GM18507 (cell line): ENCODE measurements at regions not wholly inside any gene's neighbourhood (a gene's known extent, or its start where the extent isn't known, plus 50 kb on each side); places are given as distances from the start of the nearest gene placed in this dataset.

Source experiments
- DNase-seq: peaks from one replicate; pipeline ENCODE4 v3.0.0; 2011; ENCODE audit warnings: low read depth; ENCODE audit not compliant: insufficient read length; ENCODE audit errors: extremely low spot score
- FAIRE-seq: peaks from 2 replicates; lab custom pipeline; 2011; peaks lifted over from hg19 to GRCh38; lab: Jason Lieb, UNC

DNA sequence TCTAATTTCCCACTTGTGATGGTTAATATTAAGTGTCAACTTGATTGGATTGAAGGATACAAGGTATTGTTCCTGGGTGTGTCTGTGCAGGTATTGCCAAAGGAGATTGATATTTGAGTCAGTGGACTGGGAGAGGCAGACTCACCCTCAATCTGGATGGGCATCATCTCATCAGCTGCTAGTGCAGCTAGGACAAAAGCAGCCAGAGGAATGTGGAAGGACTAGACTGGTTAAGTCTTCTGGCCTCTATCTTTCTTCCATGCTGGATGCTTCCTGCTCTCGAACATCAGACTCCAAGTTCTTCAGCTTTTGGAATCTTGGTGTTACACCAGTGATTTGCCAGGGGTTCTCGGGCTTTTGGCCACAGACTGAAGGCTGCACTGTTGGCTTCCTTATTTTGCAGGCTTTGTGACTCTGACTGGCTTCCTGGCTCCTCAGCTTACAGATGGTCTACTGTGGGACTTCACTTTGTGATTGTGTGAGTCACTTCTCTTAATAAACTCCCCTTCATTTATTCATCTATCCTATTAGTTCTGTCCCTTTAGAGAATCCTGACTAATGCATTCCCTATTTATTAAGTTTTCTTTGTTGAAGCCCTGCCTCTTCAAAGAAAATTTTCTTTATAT is 1087.5 kb upstream of the NXPH2 start:
- DNase-seq (no peak), FAIRE-seq (no peak)

DNA sequence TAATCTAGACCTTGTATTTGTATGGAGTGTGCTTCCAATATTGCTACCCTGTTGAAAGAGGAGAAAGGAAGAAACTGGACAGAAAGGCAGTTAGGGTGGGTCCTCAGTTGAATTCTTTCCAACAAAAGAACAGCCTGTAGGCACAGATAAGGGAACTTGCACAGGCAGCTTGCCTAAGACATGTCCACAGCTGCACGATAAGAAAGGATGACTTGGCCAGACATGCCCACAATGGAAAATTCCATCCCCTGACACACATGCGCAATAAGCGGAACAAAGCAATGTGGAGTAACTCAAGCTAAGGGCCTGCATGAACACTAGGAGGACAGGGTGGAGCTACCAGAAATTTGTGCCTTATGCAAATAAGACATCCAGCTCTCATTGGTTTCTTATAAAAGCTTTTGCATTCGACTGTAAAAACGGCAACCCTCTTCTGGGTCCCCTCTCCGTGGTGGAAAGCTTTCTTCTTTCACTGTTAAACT is 1084.7 kb upstream of the NXPH2 start:
- no peak for FAIRE-seq
- no peak for DNase-seq

DNA sequence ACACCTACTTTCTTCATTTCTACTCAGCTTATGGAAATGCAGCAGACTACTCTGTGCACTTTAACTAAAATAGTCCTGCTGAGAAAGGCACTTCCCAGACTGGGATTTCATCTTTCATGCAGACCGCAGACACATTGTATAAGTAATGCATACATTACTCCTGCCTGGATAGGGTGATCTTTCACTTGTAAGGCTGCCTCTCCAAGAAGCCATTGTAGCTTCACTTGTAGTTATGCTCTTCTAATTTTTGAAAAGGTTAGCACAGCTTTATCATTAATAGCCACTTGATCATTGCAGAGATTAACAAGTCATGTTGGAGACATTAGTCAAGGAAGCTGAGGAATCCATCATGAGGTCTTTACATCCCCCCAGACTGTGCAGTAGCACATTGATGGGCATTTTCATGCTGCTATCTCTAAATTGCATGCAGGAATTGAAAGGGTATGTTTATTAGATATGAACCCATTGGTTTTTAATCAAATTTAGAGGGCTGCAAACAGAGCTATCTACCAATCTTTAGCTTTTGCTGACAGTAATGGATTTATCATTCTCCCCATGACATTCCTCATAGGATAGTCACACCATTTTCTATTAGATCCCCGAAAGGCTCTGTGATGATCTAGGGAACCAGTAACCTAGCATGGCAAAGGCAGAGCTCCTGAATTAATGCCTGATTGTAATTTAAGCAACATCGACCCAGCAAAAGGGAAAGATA is 1074.7 kb upstream of the NXPH2 start:
- FAIRE-seq (no peak), DNase-seq (no peak)

DNA sequence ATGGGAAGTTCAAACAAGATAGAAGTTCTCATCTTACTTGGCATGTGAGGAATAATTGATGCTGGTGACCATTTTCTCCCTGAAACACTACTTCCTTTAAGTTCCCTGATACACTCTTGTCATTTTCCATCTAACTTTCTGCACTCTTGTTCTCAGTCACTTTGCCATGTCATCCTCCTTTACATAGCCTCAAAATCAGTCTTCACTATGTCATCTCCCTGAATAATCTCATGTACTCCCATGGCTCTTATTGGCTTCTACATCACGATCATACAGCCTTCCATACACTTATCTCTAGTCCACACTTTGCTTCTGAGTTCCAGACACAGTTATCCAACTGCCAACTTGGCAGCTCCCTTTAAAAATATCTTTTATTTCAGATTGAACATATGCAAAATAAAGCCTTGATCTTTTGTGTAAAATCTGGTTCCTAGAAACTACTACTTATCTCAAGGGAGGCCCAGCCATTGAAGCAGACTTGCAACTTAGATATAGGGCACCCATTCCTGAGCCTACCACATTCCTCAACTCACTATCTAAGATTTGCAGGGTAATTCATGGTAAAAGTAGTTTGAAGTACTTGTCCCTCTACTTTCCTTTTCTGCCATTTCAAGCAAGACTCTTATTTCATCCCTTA is 1070.2 kb upstream of the NXPH2 start:
- DNase-seq (no peak), FAIRE-seq (no peak)

DNA sequence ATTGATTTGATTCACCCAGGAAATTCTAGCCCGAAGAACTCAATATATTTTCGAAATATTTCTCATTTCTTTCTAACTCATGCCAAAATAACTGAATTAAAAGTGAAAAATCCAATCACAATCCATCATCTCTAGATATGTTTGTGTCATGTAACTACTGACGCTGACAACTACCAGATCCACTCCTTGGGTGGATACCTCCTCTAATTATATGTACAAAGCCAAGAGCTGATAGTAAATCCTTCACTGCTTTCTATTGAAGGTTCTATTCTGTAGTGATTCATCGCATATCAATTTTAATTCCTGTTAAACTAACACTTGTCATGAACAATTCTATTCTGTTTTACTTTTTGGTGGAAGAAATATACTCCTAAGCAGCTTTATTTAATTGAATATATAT is 1056.6 kb upstream of the NXPH2 start:
- FAIRE-seq (no peak), DNase-seq (no peak)

DNA sequence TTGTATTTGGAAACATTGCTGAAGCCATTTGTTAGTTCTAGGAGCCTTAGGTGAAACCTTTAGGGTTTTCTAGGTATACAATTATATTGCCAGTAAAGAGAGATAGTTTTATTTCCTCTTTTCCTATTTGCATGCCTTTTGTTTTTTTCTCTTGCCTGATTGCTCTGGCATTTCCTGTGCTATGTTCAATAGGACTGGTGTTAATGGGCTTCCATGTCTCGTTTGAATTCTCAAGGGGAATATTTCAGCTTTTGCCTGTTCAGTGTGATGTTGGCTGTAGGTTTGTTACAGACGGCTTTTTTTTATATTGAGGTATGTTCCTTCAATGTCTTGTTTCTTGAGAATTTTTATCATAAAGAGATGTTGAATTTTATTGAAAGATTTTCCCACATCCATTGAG is 1054.9 kb upstream of the NXPH2 start:
- DNase-seq (no peak), FAIRE-seq (no peak)

DNA sequence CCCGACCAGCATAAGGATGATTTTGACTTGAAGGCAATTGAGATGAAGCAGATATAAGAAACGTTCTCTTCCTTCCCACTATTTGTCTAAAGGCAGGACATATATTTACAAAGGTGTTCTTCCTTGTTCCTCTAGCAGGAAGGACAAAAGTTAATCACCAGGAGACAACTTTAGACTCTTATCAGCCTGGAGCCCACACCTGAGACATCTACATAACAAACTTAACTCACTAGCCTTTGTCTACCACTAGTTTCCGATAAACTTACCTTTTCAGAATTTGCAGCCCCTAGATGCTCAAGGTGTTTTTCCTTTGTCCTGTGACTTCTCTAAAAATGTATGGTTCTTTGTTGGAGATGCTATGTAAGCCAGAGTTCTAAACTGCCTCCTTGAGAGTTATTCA is 1047.8 kb upstream of the NXPH2 start:
- no peak for FAIRE-seq
- no peak for DNase-seq

DNA sequence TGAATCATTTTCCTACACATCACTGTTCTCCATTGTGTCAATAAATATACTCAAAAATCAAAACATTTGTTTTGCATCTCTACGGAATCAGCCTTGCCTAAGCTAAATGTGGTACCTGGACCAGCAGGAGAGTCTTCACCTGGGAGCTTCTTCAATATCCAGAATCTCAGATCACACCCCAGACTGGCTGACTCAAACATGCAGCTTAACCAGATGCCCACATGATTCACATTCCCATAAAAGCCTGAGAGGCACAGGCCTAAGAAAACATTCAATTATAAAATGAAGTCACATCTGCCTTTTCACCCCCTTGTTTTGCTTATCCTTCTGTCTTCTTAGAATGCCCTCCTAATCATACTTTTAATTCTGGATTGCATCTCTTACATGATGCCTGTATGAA is 1045.5 kb upstream of the NXPH2 start:
- DNase-seq (no peak), FAIRE-seq (no peak)

DNA sequence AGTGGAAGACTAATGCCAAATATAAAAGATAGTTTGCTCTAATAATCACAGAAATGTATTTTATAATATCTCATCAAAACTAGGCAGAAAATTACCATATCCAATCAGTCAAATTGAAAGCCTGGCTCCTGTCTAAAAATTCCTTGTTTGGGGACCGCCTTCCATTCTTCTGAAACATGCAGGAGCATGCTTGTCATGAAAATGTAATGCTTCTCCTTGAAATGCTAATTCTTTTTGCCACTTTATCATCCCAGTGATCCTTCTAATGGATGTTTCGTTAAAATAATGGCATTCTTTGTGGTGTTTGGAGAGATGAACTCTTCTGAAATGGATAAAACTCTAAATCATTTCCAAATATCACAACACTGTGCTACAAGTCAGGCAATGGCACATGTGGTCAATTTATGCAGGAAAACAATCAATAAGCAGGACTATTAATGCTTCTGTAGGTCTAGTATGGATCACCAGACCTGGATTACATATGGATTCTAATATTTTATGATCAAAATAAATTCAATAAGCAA is 1039.1 kb upstream of the NXPH2 start:
- DNase-seq = no peak
- no peak for FAIRE-seq

DNA sequence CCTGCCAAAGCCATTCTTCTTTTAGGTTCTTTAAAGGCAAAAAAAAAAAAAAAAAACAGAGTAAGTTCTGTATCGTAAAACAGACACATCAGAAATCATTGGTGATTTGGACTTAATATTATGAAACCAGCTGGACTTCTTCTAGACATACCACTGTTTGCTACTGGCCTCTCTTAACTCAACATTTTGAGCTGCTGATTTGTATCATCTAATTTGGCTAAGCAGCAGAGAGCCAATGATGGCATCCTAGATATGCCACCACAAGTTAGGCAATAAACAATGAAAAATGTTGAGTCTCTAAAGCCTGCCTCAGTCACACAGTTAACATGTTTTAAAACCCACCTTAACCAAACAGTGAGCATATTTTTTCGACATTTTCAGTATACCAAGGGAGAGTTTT is 1034.3 kb upstream of the NXPH2 start:
- FAIRE-seq (no peak), DNase-seq (no peak)

DNA sequence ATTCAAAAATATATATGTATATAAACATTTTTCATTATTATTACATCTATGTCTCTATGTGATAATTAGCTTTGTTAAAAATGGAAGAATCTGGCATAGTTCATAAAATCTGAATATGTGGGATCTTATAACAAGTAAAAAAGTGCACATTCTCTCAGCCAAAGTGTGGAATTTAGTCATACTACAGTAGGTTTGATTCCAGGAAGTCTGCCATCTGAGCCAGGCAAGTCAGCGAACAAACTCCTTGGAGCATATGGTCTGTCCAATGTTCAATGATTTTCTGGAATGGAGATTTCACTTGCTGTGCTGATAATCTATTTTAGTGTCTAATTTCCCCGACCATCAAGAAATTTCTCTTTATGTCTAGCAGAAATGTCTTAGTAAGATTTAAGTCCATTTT is 1033.2 kb upstream of the NXPH2 start:
- FAIRE-seq (no peak), DNase-seq (no peak)

DNA sequence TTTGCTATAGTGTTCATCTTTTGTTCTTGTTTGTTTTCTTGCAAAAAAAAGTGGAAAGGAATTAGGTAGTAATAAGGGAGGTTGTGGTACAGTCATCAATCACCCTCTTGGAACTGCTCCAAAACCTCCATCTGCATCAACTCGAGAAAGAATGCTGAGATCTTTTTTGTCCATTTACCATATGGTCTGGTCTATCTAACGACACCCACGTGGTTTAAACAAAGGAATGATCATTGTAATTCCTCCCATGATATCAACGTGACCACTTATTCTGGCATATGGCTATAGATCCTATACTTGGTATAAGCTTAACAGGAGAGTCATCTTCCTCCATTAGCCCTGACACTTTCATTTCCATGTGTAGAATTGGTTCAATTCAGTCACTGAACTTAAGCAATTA is 1025.3 kb upstream of the NXPH2 start:
- FAIRE-seq = no peak

DNA sequence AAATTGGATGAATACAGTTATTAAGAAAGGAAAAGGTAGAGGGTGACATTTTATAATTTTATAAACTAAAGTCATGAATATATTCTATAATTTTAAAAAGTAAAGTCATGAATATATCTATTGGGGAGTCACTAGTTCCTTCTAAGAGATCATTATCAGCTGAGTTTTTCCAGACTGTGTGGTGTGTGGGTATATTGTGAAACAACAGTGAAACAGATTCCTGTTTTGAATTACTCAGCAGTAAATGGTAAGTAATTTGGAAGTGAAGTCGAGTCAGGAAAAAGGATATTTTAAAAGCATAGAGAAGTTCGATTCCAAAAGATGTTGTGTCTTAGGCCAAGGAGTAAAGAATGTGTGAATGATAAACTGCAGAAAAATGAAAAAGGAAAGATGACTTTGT is 1018.2 kb upstream of the NXPH2 start:
- DNase-seq (no peak), FAIRE-seq (no peak)

More for the DNA sequence above, 1025.3 kb upstream of the NXPH2 start:
- no peak for DNase-seq

DNA sequence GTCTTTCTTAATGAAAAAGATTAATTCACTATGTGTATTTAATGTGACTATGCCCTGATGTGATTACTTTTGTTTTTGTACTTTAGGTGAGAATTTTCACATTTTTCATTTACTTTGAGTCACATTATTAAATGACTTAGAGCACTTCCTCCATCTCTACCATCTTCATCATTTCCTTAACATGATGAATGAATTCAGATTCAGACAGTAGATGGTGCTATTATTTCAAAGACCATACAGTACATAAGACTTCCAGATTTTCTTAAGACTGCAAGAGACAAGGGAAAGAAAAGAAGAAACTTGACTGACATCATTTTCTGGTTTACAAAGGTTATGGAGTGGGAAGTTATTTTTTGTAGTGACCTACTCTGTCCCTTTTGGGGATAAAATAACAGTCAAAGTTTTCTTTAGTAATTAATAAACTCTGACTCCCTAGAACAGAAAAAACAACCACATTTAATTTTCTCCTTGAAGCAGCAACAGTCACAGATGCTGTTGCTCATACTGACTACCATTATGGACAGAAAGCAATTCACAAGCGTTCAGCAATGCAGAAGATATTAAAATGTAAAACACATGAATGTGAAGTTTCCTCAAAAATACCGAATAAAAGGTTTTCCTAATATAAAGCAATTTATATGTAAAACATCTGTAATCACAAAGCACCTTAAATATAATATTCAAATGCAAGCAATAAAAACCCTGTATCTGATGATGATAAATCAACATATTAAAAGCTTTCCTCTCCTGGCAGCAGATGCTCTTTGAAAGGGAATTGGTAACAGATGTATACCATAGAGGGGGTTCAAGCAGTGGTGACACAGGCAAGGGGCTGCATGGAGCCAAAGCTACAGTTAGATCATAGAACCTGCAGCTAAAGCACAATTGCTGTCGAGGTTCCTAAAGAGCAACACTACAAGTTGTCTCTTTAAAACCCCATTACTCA is 1010.9 kb upstream of the NXPH2 start:
- FAIRE-seq (no peak), DNase-seq (no peak)

DNA sequence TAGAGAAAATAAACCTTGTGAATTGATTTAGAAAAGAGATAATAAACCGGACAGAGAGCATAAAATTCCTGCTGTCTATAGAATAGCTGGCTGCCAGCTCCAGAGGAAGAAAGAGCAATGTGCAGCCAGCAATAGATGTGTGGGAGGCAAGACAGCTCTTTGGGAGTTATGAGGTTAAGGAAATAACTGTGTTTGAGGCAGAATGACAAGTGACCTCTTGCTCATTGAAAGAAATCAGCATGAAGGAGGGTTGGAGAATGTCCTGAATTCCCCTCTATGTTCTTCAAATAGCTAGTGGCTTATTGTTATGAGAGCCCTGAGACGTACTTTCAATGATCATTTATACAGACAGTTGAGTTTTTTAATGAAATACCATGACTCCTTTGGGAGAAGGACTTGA is 1009.9 kb upstream of the NXPH2 start:
- no peak for FAIRE-seq
- no peak for DNase-seq

DNA sequence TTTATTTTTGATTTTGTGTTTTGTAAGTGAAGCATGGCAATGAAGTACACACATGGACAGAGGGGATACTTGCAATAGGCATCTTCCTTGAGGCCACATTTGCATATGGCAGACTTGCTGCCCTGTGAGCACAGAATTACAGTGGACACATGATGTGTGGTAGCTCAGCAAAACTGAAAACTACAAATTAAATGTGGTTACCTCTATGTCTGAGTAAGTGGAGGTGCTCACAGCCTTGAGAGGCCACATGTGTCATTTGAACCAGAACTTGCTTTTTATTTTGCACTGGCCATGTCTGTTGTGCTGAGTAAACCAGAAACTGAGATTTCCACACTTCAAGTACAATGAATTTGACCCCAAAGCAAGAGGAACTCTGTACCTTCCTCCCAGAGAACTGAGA is 998.5 kb upstream of the NXPH2 start:
- FAIRE-seq = no peak
- no peak for DNase-seq

DNA sequence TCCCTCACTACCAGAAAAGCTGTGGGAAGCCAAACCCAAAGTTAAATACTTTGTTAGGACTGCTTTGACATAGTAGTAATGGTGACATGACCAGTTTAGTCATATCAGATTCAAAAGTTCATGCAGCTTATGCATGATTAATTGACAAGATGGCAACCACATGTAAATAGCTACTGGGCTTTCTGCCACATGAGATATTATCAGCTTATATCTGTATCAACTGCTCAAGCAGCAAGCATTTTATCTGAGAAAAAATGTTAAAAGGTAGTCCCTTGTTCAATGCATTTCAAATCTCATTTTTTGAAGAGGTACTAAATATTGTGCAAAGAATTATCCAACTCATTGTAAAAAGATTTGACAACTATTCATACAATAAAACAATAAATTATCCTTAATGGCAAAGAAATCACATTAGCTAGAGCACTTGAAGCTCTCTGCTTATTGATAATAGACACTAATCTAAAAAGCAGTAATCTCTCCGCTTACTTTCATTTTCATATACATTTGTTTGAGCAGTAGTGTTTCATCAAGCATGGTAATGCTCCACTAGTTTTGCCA is 993.6 kb upstream of the NXPH2 start:
- no peak for FAIRE-seq

DNA sequence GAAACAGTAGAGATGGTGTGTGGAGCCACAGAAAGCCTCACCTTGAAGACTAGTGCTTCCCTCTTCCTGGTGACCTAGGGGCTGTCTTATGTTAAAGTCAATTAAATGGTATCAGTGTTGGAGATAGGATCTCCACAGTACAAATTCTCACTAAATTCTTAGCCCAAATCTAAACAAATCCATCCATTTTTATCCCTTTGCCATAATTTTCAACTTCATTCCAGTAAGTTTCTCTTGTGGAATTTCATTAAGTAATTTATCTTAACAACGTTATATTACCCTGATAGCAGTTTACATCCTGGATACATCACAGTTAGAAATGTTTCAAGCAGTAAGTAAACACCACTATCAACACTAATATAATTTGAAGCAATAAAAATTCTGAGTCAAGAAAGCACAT is 989.4 kb upstream of the NXPH2 start:
- FAIRE-seq (no peak), DNase-seq (no peak)

More for the DNA sequence above, 993.6 kb upstream of the NXPH2 start:
- no peak for DNase-seq

DNA sequence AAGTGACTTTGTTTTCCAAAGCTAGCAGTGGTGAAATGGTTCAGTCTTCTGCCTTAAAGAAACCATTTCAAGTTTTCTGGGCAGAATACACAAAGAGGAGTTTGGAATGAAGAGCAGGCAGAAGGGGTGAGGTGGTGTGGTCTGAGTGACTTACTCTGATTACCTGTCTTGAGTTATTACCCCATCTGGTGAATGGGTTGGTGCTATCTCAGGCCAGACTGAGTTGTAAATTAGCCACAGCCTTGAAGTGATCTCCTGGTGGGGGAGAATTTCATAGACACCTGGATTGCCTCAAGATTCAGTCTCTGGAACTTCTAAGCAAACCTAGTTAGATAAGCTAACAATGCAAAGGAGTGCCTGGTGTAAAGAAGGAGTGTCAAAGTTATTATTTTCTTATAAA is 983.5 kb upstream of the NXPH2 start:
- FAIRE-seq (no peak), DNase-seq (no peak)
